ENCODE measurements at regions not wholly inside any gene's neighbourhood (a gene's known extent, or its start where the extent isn't known, plus 50 kb on each side); places are given as distances from the start of the nearest gene placed in this dataset.

GRCh38 chr13:99845161-99845874, 126.2 kb downstream of the ZIC5 start:
- no peak for TF ChIP-seq CTCF (IDR thresholded peaks at IDR 0.05; ENCODE audit: extremely low read depth, insufficient read depth, missing control alignments)
- no peak for DNase-seq (ENCODE audit: low spot score)
- in situ Hi-C loops (cut with MboI; ENCODE audit: low pct_unique_long_range_greater_than_20kb, low sequenced_read_pairs, unreplicated experiment): no loop called here

- in situ Hi-C loops (cut with MboI; ENCODE audit: low pct_unique_long_range_greater_than_20kb, low sequenced_read_pairs, unreplicated experiment): no loop called here
- no peak for TF ChIP-seq CTCF (IDR thresholded peaks at IDR 0.05; ENCODE audit: extremely low read depth, insufficient read depth, missing control alignments)
- no peak for DNase-seq (ENCODE audit: low spot score)
Observed at GRCh38 chr13:99844421-99844820, 127.1 kb downstream of the ZIC5 start.

- in situ Hi-C loops (cut with MboI; ENCODE audit: low pct_unique_long_range_greater_than_20kb, low sequenced_read_pairs, unreplicated experiment): no loop called here
- TF ChIP-seq CTCF (IDR thresholded peaks at IDR 0.05; ENCODE audit: extremely low read depth, insufficient read depth, missing control alignments): no peak
Observed at GRCh38 chr13:99843872-99844271, 127.7 kb downstream of the ZIC5 start.

GRCh38 chr13:99842405-99842804, 129.2 kb downstream of the ZIC5 start:
- in situ Hi-C loops (cut with MboI; ENCODE audit: low pct_unique_long_range_greater_than_20kb, low sequenced_read_pairs, unreplicated experiment): no loop called here
- no peak for DNase-seq (ENCODE audit: low spot score)
- TF ChIP-seq CTCF (IDR thresholded peaks at IDR 0.05; ENCODE audit: extremely low read depth, insufficient read depth, missing control alignments): no peak

More at GRCh38 chr13:99843872-99844271, 127.7 kb downstream of the ZIC5 start:
- DNase-seq (ENCODE audit: low spot score): no peak

- no peak for DNase-seq (ENCODE audit: low spot score)
- TF ChIP-seq CTCF (IDR thresholded peaks at IDR 0.05; ENCODE audit: extremely low read depth, insufficient read depth, missing control alignments): no peak
- in situ Hi-C loops (cut with MboI; ENCODE audit: low pct_unique_long_range_greater_than_20kb, low sequenced_read_pairs, unreplicated experiment): no loop called here
Observed at GRCh38 chr13:99836291-99836690, 135.3 kb downstream of the ZIC5 start.

- no peak for TF ChIP-seq CTCF (IDR thresholded peaks at IDR 0.05; ENCODE audit: extremely low read depth, insufficient read depth, missing control alignments)
- in situ Hi-C loops (cut with MboI; ENCODE audit: low pct_unique_long_range_greater_than_20kb, low sequenced_read_pairs, unreplicated experiment): no loop called here
- no peak for DNase-seq (ENCODE audit: low spot score)
Observed at GRCh38 chr13:99835442-99835841, 136.1 kb downstream of the ZIC5 start.
